H1 (cell line): ENCODE measurements at regions not wholly inside any gene's neighbourhood (a gene's known extent, or its start where the extent isn't known, plus 50 kb on each side); places are given as distances from the start of the nearest gene placed in this dataset.
A peak's percentile ranks its signal among the peaks of the same experiment; 100 is the strongest.

Source experiments
- CTCF ChIA-PET: fragments of 300-600 bp; sonication (Branson Sonifier 250); formaldehyde crosslinking; loops from one replicate; lab custom pipeline; 2021; ENCODE audit not compliant: partially characterized antibody; lab: Charles Lee
- POLR2A ChIA-PET: fragments of 300-600 bp; sonication (Branson Sonifier 250); formaldehyde crosslinking; loops from one replicate; lab custom pipeline; 2021; ENCODE audit warnings: inconsistent platforms; ENCODE audit not compliant: partially characterized antibody; lab: Charles Lee
- DNase-seq, 2 experiments: peaks; one replicate each; pipeline versions ENCODE4 v3.0.0 to v3.0.0-alpha.2; 2010 to 2022; ENCODE audit warnings: low spot score in 2 of 2, low read depth in 1 of 2, mixed read lengths in 1 of 2
- FAIRE-seq: peaks from 2 replicates; lab custom pipeline; 2011; peaks lifted over from hg19 to GRCh38; lab: Jason Lieb, UNC
- H2AFZ ChIP-seq: 2 replicates; pipeline ENCODE4 v1.8.1; 2012; ENCODE audit warnings: low read length, inconsistent platforms
- H2AK5ac ChIP-seq: 2 replicates; pipeline ENCODE4 v1.6.1; 2013; ENCODE audit warnings: low read depth, low read length
- H2BK120ac ChIP-seq: replicated peaks from 2 replicates; pipeline ENCODE3; 2013; ENCODE audit warnings: low read depth, low read length, inconsistent platforms
- H2BK12ac ChIP-seq: 2 replicates; pipeline ENCODE4 v1.6.1; 2013; ENCODE audit warnings: low read depth, low read length
- H2BK15ac ChIP-seq: 2 replicates; pipeline ENCODE4 v1.6.1; 2013; ENCODE audit warnings: low read length
- H2BK20ac ChIP-seq: 2 replicates; pipeline ENCODE4 v1.6.1; 2013; ENCODE audit warnings: low read length
- H2BK5ac ChIP-seq: 2 replicates; pipeline ENCODE4 v1.6.1; 2013; ENCODE audit warnings: low read depth, low read length
- H3K14ac ChIP-seq: 2 replicates; pipeline ENCODE4 v1.6.1; 2013; ENCODE audit warnings: inconsistent platforms; ENCODE audit not compliant: insufficient read length
- H3K18ac ChIP-seq: 2 replicates; pipeline ENCODE4 v1.6.1; 2013; ENCODE audit warnings: low read length; ENCODE audit errors: extremely low read depth
- H3K23ac ChIP-seq: 2 replicates; pipeline ENCODE4 v1.6.1; 2013; ENCODE audit warnings: inconsistent platforms; ENCODE audit not compliant: insufficient read length
- H3K23me2 ChIP-seq: 2 replicates; pipeline ENCODE4 v1.6.1; 2013; ENCODE audit warnings: low read depth, low read length
- H3K27ac ChIP-seq: 2 replicates; pipeline ENCODE4 v1.6.1; 2011; ENCODE audit warnings: low read depth, low read length, inconsistent platforms
- H3K27me3 ChIP-seq, 4 experiments: replicated peaks in 1 of 4; 1 replicate in 1 of 4; 2 replicates in 3 of 4; pipeline versions ENCODE4 v1.6.1 to v1.8.1; 2011 to 2013; ENCODE audit warnings: low read length in 3 of 4, mild to moderate bottlenecking in 3 of 4, inconsistent platforms in 2 of 4, mixed read lengths in 2 of 4, moderate library complexity in 1 of 4; ENCODE audit not compliant: control insufficient read depth in 3 of 4, insufficient read depth in 3 of 4; ENCODE audit errors: extremely low read depth in 1 of 4
- H3K36me3 ChIP-seq, 4 experiments: 2 replicates each; pipeline versions ENCODE4 v1.6.1 to v1.8.1; 2011 to 2013; ENCODE audit warnings: mild to moderate bottlenecking in 4 of 4, low read length in 3 of 4, moderate library complexity in 2 of 4, control low read depth in 1 of 4, inconsistent platforms in 1 of 4; ENCODE audit not compliant: insufficient read depth in 4 of 4, control insufficient read depth in 2 of 4
- H3K4ac ChIP-seq: replicated peaks from 2 replicates; pipeline ENCODE3; 2013; ENCODE audit warnings: low read length, low read depth, mixed read lengths, inconsistent platforms; ENCODE audit not compliant: insufficient read length
- H3K4me1 ChIP-seq, 4 experiments: replicated peaks in 1 of 4; 1 replicate in 1 of 4; 2 replicates in 3 of 4; pipeline versions ENCODE4 v1.6.1 to v1.8.1; 2011 to 2013; ENCODE audit warnings: low read length in 3 of 4, inconsistent platforms in 2 of 4, mixed read lengths in 1 of 4; ENCODE audit not compliant: insufficient read depth in 4 of 4, control insufficient read depth in 3 of 4
- H3K4me2 ChIP-seq, 2 experiments: 2 replicates each; pipeline versions ENCODE4 v1.6.1 to v1.8.1; 2011 to 2013; ENCODE audit warnings: low read depth in 2 of 2, low read length in 2 of 2, control low read depth in 1 of 2, inconsistent platforms in 1 of 2, mild to moderate bottlenecking in 1 of 2; ENCODE audit not compliant: insufficient read depth in 1 of 2
- H3K4me3 ChIP-seq, 4 experiments: fragments of 200-600, 300-600 bp in 1 of 4; sonication (generic), shearing (Covaris generic), sonication (Bioruptor Twin) in 1 of 4; 2 replicates each; pipeline versions ENCODE4 v1.5.1 to v1.8.1; 2011 to 2016; ENCODE audit warnings: low read length in 4 of 4, low read depth in 3 of 4, control low read depth in 2 of 4, inconsistent platforms in 2 of 4, mild to moderate bottlenecking in 2 of 4, mixed read lengths in 1 of 4, moderate library complexity in 1 of 4; ENCODE audit not compliant: insufficient read depth in 2 of 4; ENCODE audit errors: extremely low read depth in 1 of 4
- H3K56ac ChIP-seq: replicated peaks from 2 replicates; pipeline ENCODE3; 2013; ENCODE audit warnings: low read depth, mild to moderate bottlenecking, mixed read lengths, low read length, inconsistent platforms; ENCODE audit not compliant: insufficient read length
- H3K79me1 ChIP-seq: 2 replicates; pipeline ENCODE4 v1.6.1; 2013; ENCODE audit warnings: low read depth, low read length, control low read depth
- H3K79me2 ChIP-seq, 2 experiments: 2 replicates each; pipeline versions ENCODE4 v1.6.1 to v1.8.1; 2012 to 2013; ENCODE audit warnings: low read length in 2 of 2, mild to moderate bottlenecking in 2 of 2, inconsistent platforms in 1 of 2; ENCODE audit not compliant: insufficient read depth in 2 of 2, control insufficient read depth in 1 of 2
- H3K9ac ChIP-seq, 4 experiments: replicated peaks in 1 of 4; 1 replicate in 1 of 4; 2 replicates in 3 of 4; pipeline versions ENCODE4 v1.6.1 to v1.8.1; 2011 to 2013; ENCODE audit warnings: low read depth in 3 of 4, low read length in 3 of 4, control low read depth in 2 of 4, mild to moderate bottlenecking in 2 of 4, moderate library complexity in 2 of 4, inconsistent platforms in 1 of 4; ENCODE audit errors: extremely low read depth in 1 of 4
- H3K9me3 ChIP-seq, 2 experiments: 2 replicates each; pipeline versions ENCODE4 v1.6.1 to v1.8.1; 2012 to 2013; ENCODE audit warnings: mild to moderate bottlenecking in 2 of 2, moderate library complexity in 2 of 2, control low read depth in 1 of 2, inconsistent platforms in 1 of 2, low read depth in 1 of 2, low read length in 1 of 2, mixed read lengths in 1 of 2; ENCODE audit not compliant: insufficient read depth in 2 of 2
- H4K20me1 ChIP-seq, 2 experiments: replicated peaks in 1 of 2; 2 replicates each; pipeline versions ENCODE3 to v1.8.1; 2011 to 2013; ENCODE audit warnings: inconsistent platforms in 2 of 2, low read length in 2 of 2, mild to moderate bottlenecking in 1 of 2; ENCODE audit not compliant: insufficient read depth in 2 of 2, control insufficient read depth in 1 of 2
- H4K5ac ChIP-seq: 2 replicates; pipeline ENCODE4 v1.6.1; 2013; ENCODE audit warnings: low read length, low read depth, mixed read lengths, inconsistent platforms; ENCODE audit not compliant: insufficient read length
- H4K8ac ChIP-seq: 2 replicates; pipeline ENCODE4 v1.8.0; 2013; ENCODE audit warnings: mild to moderate bottlenecking, moderate library complexity, low read length, inconsistent platforms; ENCODE audit not compliant: insufficient read depth; ENCODE audit errors: extremely low read depth
- H4K91ac ChIP-seq: replicated peaks from 2 replicates; pipeline ENCODE3; 2013; ENCODE audit warnings: low read length, mixed read lengths, inconsistent platforms; ENCODE audit not compliant: insufficient read length
- BCL11A ChIP-seq, 2 experiments: IDR thresholded peaks; one replicate each; pipeline ENCODE4 v1.6.1; 2011; ENCODE audit warnings: low read depth in 2 of 2, low read length in 2 of 2, mild to moderate bottlenecking in 2 of 2
- CTBP2 ChIP-seq: IDR thresholded peaks from 2 replicates; pipeline ENCODE4 v1.7.0; 2011; ENCODE audit warnings: borderline replicate concordance, mild to moderate bottlenecking, moderate library complexity, mixed read lengths, low read length; ENCODE audit not compliant: insufficient read depth, insufficient read length
- HDAC2 ChIP-seq, 2 experiments: fragments of 300-600 bp in 1 of 2; sonication (generic) in 1 of 2; IDR thresholded peaks; 2 replicates each; pipeline ENCODE4 v1.6.1; 2011 to 2012; ENCODE audit warnings: low read depth in 2 of 2, low read length in 2 of 2, mild to moderate bottlenecking in 2 of 2, moderate library complexity in 2 of 2, borderline replicate concordance in 1 of 2, inconsistent platforms in 1 of 2
- KDM1A ChIP-seq: fragments of 200-600, 300-600 bp; sonication (generic); IDR thresholded peaks from 2 replicates; pipeline ENCODE4 v1.7.1; 2016; ENCODE audit warnings: mild to moderate bottlenecking, low read length, borderline replicate concordance
- KDM5A ChIP-seq: fragments of 200-600 bp; IDR thresholded peaks from 2 replicates; pipeline ENCODE4 v1.7.1; 2012; ENCODE audit warnings: mild to moderate bottlenecking, low read length, inconsistent platforms, mixed read lengths
- NRF1 ChIP-seq: IDR thresholded peaks from 2 replicates; pipeline ENCODE4 v1.6.1; 2011; ENCODE audit warnings: mild to moderate bottlenecking, low read depth, low read length, improper control_type of control experiment
- POLR2A ChIP-seq, 2 experiments: IDR thresholded peaks; 1 replicate in 1 of 2; 2 replicates in 1 of 2; pipeline ENCODE4 v1.6.1; 2011; ENCODE audit warnings: low read depth in 2 of 2, low read length in 2 of 2, mild to moderate bottlenecking in 2 of 2; ENCODE audit errors: control extremely low read depth in 1 of 2
- RXRA ChIP-seq: IDR thresholded peaks from 2 replicates; pipeline ENCODE4 v1.6.1; 2011; ENCODE audit warnings: low read depth, mild to moderate bottlenecking, low read length, moderate library complexity; ENCODE audit not compliant: insufficient read depth
- SAP30 ChIP-seq: fragments of 300-600 bp; sonication (generic); IDR thresholded peaks from 2 replicates; pipeline ENCODE4 v1.7.1; 2012; ENCODE audit warnings: low read length, moderate library complexity, mild to moderate bottlenecking, inconsistent platforms; ENCODE audit not compliant: insufficient read depth, insufficient replicate concordance
- SIN3A ChIP-seq, 2 experiments: IDR thresholded peaks in 1 of 2; conservative IDR thresholded peaks in 1 of 2; 2 replicates each; pipeline ENCODE4 v1.6.1; 2011 to 2012; ENCODE audit warnings: low read length in 2 of 2, improper control_type of control experiment in 1 of 2, low read depth in 1 of 2, mild to moderate bottlenecking in 1 of 2
- SP1 ChIP-seq: IDR thresholded peaks from 2 replicates; pipeline ENCODE4 v1.6.1; 2011; ENCODE audit warnings: low read depth, low read length
- TEAD4 ChIP-seq: IDR thresholded peaks from 2 replicates; pipeline ENCODE4 v1.6.1; 2012; ENCODE audit warnings: low read depth, low read length, inconsistent platforms, mixed read lengths
- YY1 ChIP-seq: IDR thresholded peaks from 2 replicates; pipeline ENCODE4 v1.6.1; 2011; ENCODE audit warnings: low read depth, mild to moderate bottlenecking, low read length
- WGBS, 2 experiments: shearing (Covaris generic) in 1 of 2; methylation state at CpG; one replicate each; pipeline versions ENCODE4 v1.1.6 to v1.1.7; 2013 to 2015; ENCODE audit warnings: low lambda C conversion rate in 2 of 2, mixed read lengths in 2 of 2, inconsistent platforms in 1 of 2, low coverage in 1 of 2, missing lambda C conversion rate in 1 of 2; ENCODE audit not compliant: insufficient replicate concordance in 2 of 2, insufficient coverage in 1 of 2, insufficient read length in 1 of 2; ENCODE audit errors: extremely low coverage in 1 of 2, missing lambda C conversion rate in 1 of 2; 5-methylcytosine and 5-hydroxymethylcytosine counted together

DNA sequence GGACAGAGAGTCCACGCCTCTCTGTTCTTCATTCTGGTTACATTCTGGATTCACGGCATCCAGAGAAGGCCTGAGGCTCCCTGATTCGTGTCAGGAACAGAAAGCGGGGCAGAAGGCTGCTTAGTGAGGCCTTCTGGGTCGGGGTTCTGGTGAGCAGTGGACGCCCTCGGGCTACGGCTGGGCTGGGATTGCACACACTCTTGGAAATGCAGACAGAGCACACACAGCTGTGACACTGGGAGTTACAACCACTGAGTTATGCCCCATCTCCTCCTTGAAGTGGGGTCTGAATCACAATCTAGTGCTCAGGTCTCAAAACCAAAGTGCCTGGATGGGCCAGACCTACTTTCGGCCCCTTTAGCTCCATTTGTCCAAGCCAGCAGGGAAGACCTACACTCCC, 156.9 kb upstream of the GDF10 start:
- no peaks in the 10 kb centered on the region for H3K79me1 ChIP-seq
- H3K14ac ChIP-seq: no peak overlapping the region
- no peak overlapping the region for H4K5ac ChIP-seq
- H3K23ac ChIP-seq: no peak overlapping the region
- H3K9ac ChIP-seq: no peak overlapping the region
- H2BK20ac ChIP-seq: no peak overlapping the region
- no peaks in the 10 kb centered on the region for H3K4me1 ChIP-seq
- H2BK5ac ChIP-seq: no peak overlapping the region
- no peaks in the 10 kb centered on the region for H3K79me2 ChIP-seq
- no peak overlapping the region for H2BK120ac ChIP-seq
- H3K27me3 ChIP-seq: no peaks in the 10 kb centered on the region
- no peaks in the 10 kb centered on the region for H3K23me2 ChIP-seq
- no peak overlapping the region for H2BK12ac ChIP-seq
- TF ChIP-seq HDAC2 (IDR thresholded peaks at IDR 0.05; ENCODE audit: borderline replicate concordance in 1 of 2, low read depth in 2 of 2, low read length in 2 of 2): no peak
- TF ChIP-seq TEAD4: no peak
- no peak for TF ChIP-seq SP1
- no peak for TF ChIP-seq SAP30
- no peak for TF ChIP-seq YY1
- no peak for TF ChIP-seq KDM5A
- TF ChIP-seq BCL11A (IDR thresholded peaks at IDR 0.05; ENCODE audit: low read depth in 2 of 2, low read length in 2 of 2): no peak
- TF ChIP-seq NRF1: no peak
- TF ChIP-seq SIN3A (conservative IDR thresholded peaks at IDR 0.05 in 1 of 2, IDR thresholded peaks at IDR 0.05 in 1 of 2; ENCODE audit: low read depth in 1 of 2, low read length in 2 of 2): no peak
- TF ChIP-seq KDM1A: no peak
- TF ChIP-seq POLR2A (IDR thresholded peaks at IDR 0.05; ENCODE audit: control extremely low read depth in 1 of 2, low read depth in 2 of 2, low read length in 2 of 2): no peak
- TF ChIP-seq CTBP2: no peak
- TF ChIP-seq RXRA: no peak
- TF ChIP-seq, all 59 proteins: peak for 0
- Histone ChIP-seq H4K91ac (no peak overlapping the region), H4K8ac (0 out of 2 replicates have a peak overlapping the region, but pooled peaks have one; percentile 45), H2AK5ac (no peak overlapping the region), H3K56ac (no peak overlapping the region), H3K9me3 (no peaks in the 10 kb centered on the region), H4K20me1 (no peaks in the 10 kb centered on the region), H3K27ac (no peak overlapping the region), H2BK15ac (no peak overlapping the region), H3K4ac (no peak overlapping the region), H2AFZ (no peak overlapping the region), H3K18ac (no peak overlapping the region), H3K4me3 (no peak overlapping the region), H3K36me3 (no peaks in the 10 kb centered on the region), H3K4me2 (no peak overlapping the region)
- DNase-seq: no peak
- POLR2A ChIA-PET: no interaction called here
- FAIRE-seq: no peak
- 90% methylated on average over 9 of the region's 9 CpGs; no CpG with 5 or more reads in 1 of the 2 experiments for WGBS, 2 experiments
- CTCF ChIA-PET: interaction anchor here (1.4 to 2.3 kb wide), 2 partner anchors 9 to 32 kb away, joined by 5 to 9 read pairs; no protein-coding TSS in a partner anchor
